AG04450 (cell line): ENCODE measurements at regions not wholly inside any gene's neighbourhood (a gene's known extent, or its start where the extent isn't known, plus 50 kb on each side); places are given as distances from the start of the nearest gene placed in this dataset.

Experiments used
- CTCF ChIA-PET: fragments of 300-600, 350-600 bp; formaldehyde crosslinking; extraction: SDS; loops from one replicate; lab custom pipeline; 2022; ENCODE audit warnings: antibody characterized with exemption, inconsistent platforms; lab: Charles Lee
- POLR2A ChIA-PET: fragments of 350-600 bp; formaldehyde crosslinking; extraction: SDS; loops from one replicate; lab custom pipeline; 2021; ENCODE audit warnings: antibody characterized with exemption, inconsistent platforms; lab: Yijun Ruan, JAX
- DNase-seq: peaks from one replicate; pipeline ENCODE4 v3.0.0-alpha.2; 2011; ENCODE audit warnings: low read depth, low spot score
- H3K27ac ChIP-seq: one replicate; pipeline ENCODE4 v1.5.1; 2012; ENCODE audit warnings: low read depth, low read length, control low read depth
- H3K27me3 ChIP-seq: one replicate; pipeline ENCODE4 v1.6.0; 2012; ENCODE audit warnings: low read length; ENCODE audit not compliant: control insufficient read depth, insufficient read depth
- H3K4me3 ChIP-seq: 2 replicates; pipeline ENCODE4 v1.5.1; 2011; ENCODE audit warnings: mild to moderate bottlenecking, low read depth, low read length, control low read depth
- H3K9me3 ChIP-seq: 2 replicates; pipeline ENCODE4 v1.5.1; 2012; ENCODE audit warnings: low read length; ENCODE audit not compliant: control insufficient read depth, insufficient read depth
- CTCF ChIP-seq: IDR thresholded peaks from 2 replicates; pipeline ENCODE4 v1.5.1; 2011; ENCODE audit warnings: low read depth, low read length, control low read depth, inconsistent platforms

- POLR2A ChIA-PET, result no interaction called here
- TF ChIP-seq CTCF, result no peak
- peaks cover 4% of the 10 kb centered on the region; the same call in 1 of the 2 replicates for H3K9me3 ChIP-seq
- no peak overlapping the region for H3K27ac ChIP-seq
- CTCF ChIA-PET, result no interaction called here
- H3K4me3 ChIP-seq, result no peak overlapping the region
- no peaks in the 10 kb centered on the region for H3K27me3 ChIP-seq
- DNase-seq, result no peak
These were observed 111.3 kb upstream of the ABCA1 start for GRCh38 chr9:105039175-105039799.

- H3K27me3 ChIP-seq, result no peaks in the 10 kb centered on the region
- DNase-seq, result no peak
- TF ChIP-seq CTCF, result no peak
- ChIA-PET POLR2A (no interaction called here), CTCF (no interaction called here)
- no peak overlapping the region for H3K27ac ChIP-seq
- H3K9me3 ChIP-seq, result peaks cover 4% of the 10 kb centered on the region; the same call in 1 of the 2 replicates
- H3K4me3 ChIP-seq, result no peak overlapping the region
These were observed 115.5 kb upstream of the ABCA1 start for GRCh38 chr9:105043370-105043936.

GRCh38 chr9:105044518-105044917, 116.6 kb upstream of the ABCA1 start:
- Histone ChIP-seq H3K27me3 (no peaks in the 10 kb centered on the region), H3K4me3 (no peak overlapping the region), H3K27ac (no peak overlapping the region), H3K9me3 (peaks cover 4% of the 10 kb centered on the region; the same call in 1 of the 2 replicates)
- ChIA-PET POLR2A (no interaction called here), CTCF (interaction anchor here (0.8 kb wide), 1 partner anchor 8 kb away, joined by 3 read pairs; no protein-coding TSS in a partner anchor)
- DNase-seq, result no peak
- no peak for TF ChIP-seq CTCF

GRCh38 chr9:105046907-105047741, 119.2 kb upstream of the ABCA1 start:
- ChIA-PET POLR2A (interaction anchor here (0.5 kb wide), 1 partner anchor 21 kb away, joined by 7 read pairs; no protein-coding TSS in a partner anchor), CTCF (no interaction called here)
- H3K4me3 ChIP-seq, result no peak overlapping the region
- DNase-seq, result no peak
- H3K27me3 ChIP-seq, result no peaks in the 10 kb centered on the region
- no peak overlapping the region for H3K27ac ChIP-seq
- no peaks in the 10 kb centered on the region for H3K9me3 ChIP-seq
- no peak for TF ChIP-seq CTCF

GRCh38 chr9:105047742-105048041, 119.7 kb upstream of the ABCA1 start:
- Histone ChIP-seq H3K27me3 (no peaks in the 10 kb centered on the region), H3K4me3 (no peak overlapping the region), H3K27ac (no peak overlapping the region), H3K9me3 (no peaks in the 10 kb centered on the region)
- TF ChIP-seq CTCF, result no peak
- no peak for DNase-seq
- ChIA-PET POLR2A (no interaction called here), CTCF (no interaction called here)
